Activated naive CD4-positive, alpha-beta T cell treated with anti-CD3 and anti-CD28 coated beads, Interleukin-2, amount 50 U/mL, for 16 hours (primary cell): ENCODE measurements at regions not wholly inside any gene's neighbourhood (a gene's known extent, or its start where the extent isn't known, plus 50 kb on each side); places are given as distances from the start of the nearest gene placed in this dataset.

ENCODE experiments used
- DNase-seq: peaks from one replicate; pipeline ENCODE4 v3.0.0-alpha.2; 2020

DNA sequence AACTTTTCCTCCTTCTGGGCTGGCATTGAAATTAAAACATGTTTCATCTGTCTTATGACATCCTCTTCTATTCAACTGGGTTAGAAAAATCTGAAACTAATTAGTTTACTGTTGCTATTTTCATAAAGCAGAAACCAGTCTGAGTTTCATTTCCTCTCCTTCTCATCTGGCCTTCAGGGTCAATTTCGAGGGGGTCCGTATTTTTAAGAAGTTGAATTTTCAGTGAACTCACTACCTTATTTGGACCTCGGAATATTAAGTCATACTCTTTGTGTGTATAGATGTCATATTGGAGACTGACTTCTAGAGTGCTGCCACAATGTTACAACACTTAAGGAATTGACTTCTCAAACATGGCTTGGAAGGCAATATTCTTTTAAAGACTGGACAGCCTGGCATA is 485.9 kb downstream of the SQOR start:
- no peak for DNase-seq

DNA sequence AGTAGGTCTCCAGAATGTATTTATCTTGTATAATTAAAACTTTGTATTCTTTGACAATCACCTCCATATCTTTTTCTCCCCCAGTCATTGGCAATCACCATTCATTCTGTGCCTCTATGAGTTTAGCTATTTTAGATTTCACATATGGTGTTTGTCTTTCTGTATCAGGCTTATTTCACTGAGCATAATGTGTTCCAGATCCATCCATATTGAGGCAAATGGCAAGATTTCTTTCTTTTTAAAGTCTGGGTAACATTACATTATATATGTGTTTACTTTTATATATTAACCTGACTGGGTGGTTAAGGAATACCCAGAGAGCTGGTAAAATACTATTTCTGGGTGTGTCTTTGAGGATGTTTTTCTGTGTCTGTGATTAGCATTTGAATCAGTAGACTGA is 486.6 kb downstream of the SQOR start:
- no peak for DNase-seq

DNA sequence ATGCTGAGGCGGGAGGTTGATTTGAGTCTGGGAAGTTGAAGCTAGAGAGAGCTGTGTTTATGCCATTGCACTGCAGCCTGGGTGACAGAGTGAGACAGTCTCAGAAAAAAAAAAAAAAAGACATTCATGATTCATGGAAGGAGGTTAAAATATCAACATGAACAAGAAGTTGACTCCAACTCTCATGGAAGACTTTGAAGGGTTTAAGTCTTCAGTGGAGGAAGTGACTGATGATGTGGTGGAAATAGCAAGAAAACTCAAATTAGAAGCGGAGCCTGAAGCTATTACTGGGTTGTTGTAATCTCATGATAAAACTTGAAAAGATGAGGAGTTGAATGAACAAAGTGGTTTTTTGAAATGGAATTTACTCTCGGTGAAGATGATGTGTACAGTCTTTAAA is 491.8 kb downstream of the SQOR start:
- DNase-seq, result no peak

DNA sequence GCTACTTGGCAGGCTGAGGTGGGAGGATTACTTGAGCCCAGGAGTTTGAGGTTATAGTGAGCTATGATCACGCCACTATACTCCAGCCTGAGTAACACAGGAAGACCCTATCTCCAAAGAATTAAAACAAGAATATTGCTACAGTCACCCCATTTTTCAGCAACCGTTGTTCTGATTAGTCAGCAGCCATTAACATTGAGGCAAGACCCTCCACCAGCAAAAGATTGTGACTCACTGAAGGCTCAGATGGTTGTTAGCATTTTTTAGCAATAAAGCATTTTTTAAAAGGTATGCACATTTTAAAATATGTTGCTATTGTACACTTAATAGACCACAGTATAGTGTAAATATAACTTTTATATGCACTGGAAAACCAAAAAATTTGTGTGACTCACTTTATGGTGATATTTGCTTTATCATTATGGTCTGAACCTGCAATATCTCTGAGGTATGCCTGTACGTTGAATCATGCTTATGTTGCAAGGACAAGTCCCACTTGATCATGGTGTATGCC is 492.6 kb downstream of the SQOR start:
- DNase-seq, result no peak

DNA sequence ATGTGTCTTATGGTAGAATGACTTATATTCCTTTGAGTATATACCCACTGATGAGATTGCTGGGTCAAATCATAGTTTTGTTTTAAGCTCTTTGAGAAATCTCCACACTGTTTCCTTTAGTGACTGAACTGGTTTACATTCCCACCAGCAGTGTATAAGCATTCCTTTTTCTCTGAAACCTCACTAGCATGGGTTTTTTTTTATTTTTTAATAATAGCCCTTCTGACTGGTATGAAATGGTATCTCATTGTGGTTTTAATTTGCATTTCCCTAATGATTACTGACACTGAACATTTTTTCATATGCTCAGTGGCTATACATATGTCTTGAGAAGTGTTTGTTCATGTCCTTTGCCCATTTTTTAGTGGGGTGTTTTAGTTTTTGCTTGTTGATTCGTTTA is 494.3 kb downstream of the SQOR start:
- DNase-seq, result no peak

DNA sequence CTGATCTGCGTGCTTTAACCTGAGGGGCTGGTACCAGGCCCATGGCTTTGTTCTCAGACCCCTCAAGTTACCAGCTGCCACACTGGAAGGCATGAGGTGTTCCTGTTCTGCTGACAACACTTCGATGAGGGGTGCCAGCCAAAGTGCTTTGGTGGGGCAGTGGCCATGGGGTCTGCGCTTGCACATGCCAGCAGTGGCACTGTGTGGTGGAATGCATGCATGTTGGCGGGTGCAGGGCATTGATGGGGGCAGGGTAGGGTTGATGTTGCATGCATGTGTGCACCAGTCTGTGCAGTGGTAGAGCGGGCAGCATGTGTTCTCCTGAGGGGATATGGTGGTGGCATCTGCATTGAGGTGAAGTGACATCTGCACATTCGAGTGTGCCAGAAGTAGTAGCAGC is 497.0 kb downstream of the SQOR start:
- DNase-seq, result no peak

DNA sequence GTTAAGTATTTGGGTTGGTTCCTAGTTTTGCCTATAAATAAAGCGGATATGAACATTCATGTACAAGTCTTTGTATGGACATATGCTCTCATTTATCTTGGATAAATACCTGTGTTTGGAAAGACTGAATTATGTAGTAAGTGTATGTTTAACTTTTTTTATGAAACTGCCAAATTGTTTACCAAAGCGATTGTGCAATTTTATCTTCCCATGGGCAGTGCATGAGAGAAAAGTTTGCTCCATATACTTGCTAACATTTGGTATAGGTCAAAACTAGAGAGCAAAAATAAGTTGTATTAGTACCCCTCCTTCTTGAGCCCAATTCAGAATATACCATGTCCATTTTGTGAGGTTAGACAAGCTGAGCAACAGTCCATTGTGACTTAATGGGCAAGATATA is 502.6 kb downstream of the SQOR start:
- no peak for DNase-seq

DNA sequence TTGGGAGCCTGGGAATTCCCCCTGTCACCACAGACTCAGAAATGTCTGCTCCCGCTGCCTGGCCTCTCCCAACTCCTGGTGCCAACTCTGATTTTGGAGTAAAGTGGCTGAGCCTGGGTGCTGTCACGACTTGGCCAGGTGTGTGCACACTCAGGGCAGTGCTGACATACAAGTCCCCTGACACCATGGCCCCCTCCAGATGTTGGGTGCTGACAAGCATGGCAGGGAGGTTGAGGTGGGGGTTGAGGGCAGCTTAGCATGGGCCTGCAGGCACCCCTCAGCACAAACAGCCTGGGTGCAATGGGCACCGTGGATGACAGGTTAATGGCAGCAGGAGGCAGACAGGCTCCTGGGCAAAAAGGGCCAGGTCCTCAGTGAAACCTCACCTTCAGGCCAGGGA is 511.2 kb downstream of the SQOR start:
- DNase-seq, result no peak

DNA sequence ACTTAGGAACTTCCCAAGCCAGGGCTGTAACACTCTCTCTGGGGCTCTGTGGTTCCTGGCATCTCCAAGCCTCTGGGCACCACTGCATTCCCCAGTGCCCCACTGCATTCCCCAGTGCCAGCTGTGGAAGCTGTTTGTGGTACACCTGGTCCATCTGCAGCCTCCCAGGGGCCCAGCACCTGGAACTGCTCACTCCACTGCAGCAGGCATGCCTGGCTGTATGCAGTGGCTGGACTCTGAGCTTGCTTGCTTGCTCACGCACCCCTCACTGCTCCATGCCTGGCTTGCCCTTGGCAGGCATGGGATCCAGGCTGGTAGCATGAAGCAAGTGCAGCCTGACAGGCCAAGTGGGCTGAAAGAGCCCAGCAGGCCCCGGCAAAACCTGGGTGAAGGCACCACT is 512.1 kb downstream of the SQOR start:
- DNase-seq, result no peak

DNA sequence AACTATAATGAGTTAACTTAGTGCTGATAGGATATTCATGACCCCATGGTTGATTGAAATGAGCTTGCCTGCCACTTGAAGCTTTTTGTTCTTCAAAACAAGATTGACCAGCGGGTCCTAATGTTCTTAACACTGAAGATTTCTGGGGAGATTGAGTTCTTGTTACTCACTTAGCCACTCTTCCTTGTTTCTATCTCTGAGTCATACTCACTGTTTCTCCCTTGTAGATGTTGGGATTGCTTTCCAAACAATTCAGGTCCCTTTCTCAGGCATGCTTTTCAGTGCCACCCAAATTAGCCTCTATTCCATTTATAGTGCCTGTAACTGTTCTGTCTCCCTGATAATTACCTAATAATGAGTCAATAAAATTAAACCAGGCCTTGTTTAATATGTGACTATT is 517.0 kb downstream of the SQOR start:
- no peak for DNase-seq

DNA sequence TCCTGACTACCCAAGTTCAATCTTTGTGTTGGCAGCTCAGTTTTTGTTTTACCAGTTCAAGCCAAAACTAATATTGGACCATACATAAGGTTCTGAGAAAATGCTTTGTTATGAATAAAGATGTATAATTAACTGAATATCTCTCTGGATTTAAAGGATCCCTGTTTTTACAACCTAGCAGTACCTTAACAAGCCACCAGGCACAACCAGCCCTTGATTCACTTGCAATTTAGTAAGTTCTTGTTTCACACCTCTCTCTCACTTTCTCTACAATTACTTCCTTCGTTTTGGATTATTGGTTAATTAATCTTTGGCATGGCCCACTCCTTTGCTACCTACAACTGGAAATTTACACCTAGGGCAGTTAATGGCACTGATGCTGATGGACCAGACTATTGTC is 531.9 kb downstream of the SQOR start:
- no peak for DNase-seq

DNA sequence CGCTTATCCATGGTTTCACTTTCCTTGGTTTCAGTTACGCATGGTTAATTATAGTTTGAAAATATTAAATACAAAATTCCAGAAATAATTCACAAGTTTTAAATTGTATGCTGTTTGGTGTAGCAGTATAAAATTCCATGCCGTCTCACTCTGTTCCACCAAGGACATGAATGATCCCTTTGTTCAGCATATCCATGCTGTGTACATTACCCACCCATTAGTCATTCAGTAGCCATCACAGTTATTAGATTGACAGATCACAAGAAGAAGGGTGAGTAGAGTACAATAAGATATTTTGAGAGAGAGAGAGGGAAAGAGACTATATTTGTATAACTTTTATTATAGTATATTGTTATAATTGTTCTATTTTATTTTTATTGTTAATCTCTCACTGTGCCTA is 535.5 kb downstream of the SQOR start:
- no peak for DNase-seq

DNA sequence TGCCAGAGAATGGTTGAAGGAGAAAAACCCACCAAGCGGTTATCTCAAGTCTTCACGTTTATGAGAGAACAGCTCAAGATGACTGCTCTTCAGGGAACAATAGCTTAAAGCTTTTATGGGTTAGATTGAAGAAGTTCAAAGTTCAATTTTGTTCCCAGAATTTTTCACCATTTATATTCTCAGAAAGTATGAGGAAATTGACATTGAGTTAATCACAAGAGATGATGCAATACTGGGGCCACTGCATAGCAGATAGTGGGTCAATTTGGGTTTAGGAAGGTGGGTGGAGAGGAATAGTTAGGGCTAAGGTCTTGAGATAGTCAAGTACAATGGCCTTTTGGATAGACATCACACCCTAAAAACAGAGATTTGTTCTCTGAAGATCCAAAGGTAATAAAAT is 539.3 kb downstream of the SQOR start:
- DNase-seq, result no peak

DNA sequence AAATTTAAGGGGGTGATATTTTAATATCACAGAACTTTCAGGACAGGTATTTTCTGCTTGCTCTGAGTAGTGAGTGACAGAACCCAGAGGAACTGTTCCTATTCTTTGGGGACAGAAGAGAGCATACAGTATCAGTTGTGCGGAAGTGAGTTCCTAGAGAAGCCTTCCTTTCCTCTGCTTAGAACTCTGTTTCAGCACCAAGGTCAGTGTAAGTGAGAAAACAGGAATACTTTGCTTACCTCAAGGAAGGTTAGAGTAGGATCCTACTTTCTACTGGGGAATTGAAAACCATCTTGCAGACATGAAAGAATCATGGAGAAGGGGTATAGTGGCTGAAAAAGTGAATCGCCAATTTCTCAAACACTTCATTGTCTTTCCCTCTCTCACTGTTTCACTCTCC is 542.4 kb downstream of the SQOR start:
- no peak for DNase-seq

DNA sequence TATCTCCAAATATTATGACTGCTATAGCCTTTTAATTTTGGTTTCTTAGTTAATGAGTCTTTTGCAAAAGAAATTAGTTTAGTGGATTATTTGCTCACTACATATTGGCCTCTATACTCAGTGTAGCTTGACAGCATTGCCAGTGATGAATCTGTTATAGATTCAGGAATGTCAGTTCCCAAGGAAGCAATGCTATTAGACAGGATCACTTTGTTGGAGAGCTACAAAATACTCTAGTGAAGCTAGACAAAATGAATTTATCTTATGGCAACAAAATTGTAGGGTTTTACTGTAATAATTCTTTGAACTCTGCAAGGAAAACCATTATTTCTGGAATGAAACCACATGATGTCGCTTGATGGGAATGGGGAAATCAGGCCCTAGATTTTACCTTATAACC is 543.3 kb downstream of the SQOR start:
- DNase-seq, result no peak

DNA sequence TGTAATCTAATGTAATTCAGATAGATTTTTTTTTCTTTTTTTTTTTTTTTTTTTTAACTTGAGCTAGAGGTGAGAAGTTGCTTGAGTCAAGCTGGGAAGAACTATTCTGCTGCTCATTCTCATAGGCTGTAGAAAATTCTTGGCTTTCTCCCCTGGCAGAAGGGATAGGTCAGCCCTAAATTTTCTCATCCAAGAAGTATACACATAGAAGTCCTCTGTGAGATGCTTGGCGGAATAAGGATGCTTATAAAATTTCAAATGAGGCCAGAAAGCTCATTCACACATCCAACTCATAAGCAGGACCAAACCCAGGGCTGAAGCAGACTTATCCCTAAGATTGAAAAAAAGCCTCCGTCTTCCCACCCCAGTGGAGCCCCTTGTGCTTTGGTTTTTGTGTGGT is 572.5 kb downstream of the SQOR start:
- no peak for DNase-seq

DNA sequence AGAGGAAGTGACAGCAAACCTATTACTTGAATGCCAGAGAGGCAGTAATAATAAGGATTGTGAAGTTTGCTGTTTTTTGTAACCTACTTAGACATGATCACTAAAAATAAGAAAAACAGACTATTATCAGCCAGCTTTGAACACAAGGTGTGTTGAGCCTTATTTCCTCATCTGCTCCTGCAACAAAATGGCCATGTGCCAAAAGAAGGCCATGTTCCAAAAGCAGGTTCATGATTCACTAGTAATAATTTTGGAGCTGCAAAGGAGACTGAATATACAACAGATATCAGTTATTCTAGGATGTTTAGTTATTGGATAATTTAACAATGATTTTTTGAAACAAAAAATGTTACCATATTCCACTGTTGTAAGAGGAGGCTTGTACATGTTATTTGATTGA is 578.7 kb downstream of the SQOR start:
- DNase-seq, result no peak

DNA sequence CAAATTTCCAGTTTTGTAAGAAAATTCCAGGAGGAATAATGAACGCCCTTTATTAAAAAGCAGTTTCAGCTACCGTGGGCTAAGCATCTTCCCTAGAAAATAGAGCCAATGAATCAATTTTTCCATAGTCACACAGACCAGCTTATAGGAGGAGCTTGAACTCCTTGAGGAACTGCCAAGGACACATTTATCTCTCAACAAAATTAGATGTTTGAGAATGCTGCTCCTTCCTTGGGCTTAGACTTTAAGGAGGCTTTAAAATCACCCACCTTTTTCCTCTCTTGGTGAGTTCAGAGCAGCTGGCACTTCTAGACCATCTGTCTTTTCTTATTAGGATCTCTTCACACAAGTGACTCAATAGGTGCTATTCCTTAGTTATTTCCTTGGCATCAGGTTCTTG is 588.0 kb downstream of the SQOR start:
- DNase-seq, result no peak

DNA sequence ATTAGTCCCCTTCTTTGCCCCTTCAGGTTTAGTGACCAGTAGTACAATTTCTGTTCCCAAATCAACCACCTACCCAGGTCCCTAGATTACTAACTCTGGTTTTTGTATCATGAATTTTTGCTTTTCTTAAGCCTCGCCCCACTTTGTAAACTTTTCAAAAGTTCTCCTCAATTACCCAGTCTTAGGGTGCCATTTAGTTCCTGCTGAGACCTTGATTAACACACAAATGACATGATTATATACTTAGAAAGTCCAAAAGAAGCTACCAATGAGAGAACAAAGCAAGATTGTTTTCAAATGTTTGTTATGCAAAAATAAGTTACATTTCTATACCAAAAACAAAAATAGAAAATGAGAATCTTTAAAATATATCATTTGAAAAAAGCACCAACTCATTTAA is 594.4 kb downstream of the SQOR start:
- no peak for DNase-seq

DNA sequence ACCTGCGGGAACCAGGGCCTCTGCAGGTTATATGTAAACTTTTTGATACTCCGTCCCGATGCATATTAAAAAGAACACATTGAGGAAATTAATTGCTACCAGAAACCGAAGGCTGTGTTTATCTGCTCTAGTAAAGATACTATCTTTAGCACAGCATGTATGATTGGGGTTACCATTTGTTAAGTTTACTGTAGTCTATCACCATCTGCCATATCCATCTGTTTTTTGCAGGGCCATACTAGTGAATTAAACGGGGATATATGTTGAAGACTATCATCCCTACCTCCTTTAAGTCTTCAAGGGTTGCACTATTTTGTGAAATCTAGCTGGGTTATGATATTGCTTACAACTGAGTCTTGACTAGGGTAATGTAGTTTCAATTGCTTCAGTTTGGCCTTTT is 597.0 kb downstream of the SQOR start:
- DNase-seq, result no peak

DNA sequence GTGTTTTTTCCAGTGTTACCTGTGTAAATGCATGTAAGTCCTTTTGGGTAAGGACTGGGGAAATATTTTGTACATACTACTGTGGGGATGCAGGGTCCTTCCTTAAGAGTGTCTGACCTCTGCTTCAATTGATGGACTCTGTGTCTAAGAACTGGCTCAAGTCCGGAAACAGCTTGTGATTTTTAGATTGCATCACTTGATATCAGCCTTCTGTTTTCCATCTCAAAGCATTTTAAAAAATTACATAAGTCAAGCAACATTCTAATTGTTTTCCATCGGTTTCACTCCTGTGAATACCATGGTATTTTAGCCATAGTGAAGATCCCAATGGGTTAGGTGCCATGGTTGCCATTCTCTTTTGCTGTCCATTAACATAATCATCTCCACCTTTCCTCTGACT is 597.6 kb downstream of the SQOR start:
- DNase-seq, result no peak

DNA sequence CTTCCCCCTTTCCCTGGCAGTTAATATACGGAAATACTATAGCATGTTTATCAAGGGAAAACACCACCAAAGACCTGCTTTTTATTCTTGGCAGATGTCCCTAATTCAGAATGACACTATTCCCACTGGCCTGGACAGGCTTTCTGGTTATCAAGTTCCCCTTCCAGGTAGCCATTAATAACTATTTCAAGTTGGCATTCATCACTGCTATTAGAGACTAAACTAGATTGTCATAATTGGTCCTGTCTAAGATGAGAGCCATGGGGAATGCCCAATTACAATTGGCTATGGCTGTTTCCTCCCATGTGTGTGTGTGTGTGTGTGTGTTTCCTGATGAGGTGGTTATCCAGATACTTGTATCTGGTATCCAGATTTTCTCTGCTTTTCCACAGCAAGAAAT is 608.1 kb downstream of the SQOR start:
- DNase-seq, result no peak

DNA sequence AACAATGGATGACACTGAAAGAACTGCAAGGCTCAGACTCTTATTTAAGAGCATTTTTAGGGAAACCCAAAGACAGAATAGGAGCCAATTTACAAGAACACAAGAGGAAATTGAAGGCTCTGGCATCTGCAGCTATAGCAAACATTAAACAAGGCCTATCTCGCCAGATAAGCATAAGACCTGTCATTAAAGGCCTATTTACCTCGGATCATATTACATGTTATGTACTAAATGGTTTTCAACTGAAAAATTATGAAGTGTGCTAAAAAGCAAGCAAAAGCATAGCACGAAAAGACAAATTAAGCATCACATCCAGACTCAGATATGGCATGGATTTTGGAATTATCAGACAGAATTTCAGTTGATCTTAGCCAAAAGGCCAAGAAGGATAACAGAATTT is 617.1 kb downstream of the SQOR start:
- no peak for DNase-seq

DNA sequence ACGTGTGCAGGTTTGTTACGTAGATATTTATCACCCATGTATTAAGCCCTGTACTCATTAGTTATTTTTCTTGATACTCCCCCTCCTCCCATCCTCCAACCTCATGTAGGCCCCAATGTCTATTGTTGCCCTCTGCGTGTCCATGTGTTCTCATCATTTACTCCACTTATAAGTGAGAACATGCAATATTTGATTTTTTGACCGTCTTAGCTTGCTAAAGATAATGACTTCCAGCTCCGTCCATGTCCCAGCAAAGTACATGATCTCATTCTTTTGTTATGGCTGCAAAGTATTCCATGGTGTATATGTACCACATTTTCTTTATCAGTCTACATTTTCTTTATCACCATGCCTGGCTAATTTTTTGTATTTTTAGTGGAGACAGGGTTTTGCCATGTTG is 623.2 kb downstream of the SQOR start:
- DNase-seq, result no peak

DNA sequence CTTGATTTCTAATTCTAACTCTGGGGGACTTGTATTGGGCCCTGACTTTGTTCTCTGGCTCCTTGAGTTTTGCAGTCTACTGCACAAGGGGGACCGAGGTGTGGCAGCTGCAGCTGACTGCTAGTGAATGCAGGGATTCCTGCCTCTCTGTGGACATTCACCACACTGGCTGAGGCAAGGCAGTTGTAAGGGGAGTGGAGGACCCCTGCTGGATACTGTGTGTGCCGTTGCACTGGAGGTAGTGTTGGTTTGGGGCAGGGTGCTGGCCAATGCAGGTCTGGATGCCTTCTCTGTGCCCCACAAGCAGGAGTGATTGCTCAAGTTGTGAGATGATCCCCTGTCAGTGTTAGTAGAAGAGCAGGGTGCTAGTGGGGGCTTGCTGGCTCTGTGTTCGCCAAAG is 626.1 kb downstream of the SQOR start:
- no peak for DNase-seq

DNA sequence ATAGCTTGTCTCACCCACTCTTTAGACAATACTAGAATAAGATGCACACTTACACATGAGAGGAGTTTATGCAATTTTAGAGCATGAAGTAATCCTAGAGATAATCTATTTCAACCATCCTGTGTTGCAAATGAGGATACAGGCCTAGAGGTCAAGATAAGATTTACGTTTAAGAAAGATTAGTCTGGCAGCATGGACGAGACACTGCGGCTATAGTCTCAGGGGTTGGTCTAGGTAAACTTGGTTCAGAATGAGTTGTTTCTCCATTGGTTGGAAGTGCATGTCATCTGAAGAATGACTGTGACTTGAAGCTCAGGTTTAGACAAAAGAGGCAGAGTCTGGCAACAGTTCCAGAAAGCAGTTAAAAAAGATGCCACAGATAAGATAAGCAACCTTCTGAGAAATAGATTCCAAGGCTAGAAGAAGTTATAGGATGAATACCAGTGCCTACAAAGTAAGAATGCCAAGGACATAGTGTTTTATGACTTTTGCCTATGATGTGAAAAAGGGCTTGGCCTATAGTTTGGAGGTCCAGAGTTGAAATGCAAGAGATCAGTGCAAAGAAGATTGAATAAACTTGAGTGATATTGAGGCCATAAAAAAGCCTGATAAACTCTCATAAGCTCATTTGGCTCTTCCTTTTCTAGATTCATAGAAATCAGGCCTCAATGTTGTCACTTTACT is 631.0 kb downstream of the SQOR start:
- DNase-seq, result no peak
